Tibial nerve (tissue), 3 donors: ENCODE measurements at regions not wholly inside any gene's neighbourhood (a gene's known extent, or its start where the extent isn't known, plus 50 kb on each side); places are given as distances from the start of the nearest gene placed in this dataset.

Source experiments
- CTCF ChIP-seq, 5 experiments: fragments of 200-600 bp in 3 of 5; fragments of 450-650 bp in 2 of 5; sonication (generic) in 3 of 5; IDR thresholded peaks; one replicate each; pipeline ENCODE4 v1.5.1; 2016 to 2019; ENCODE audit warnings: antibody characterized with exemption in 5 of 5, mild to moderate bottlenecking in 3 of 5, moderate library complexity in 2 of 5
- POLR2A ChIP-seq, 2 donors: fragments of 450-650 bp; IDR thresholded peaks; one replicate each; pipeline ENCODE4 v1.6.1; 2017; ENCODE audit warnings: antibody characterized with exemption in 2 of 2, mild to moderate bottlenecking in 2 of 2, moderate library complexity in 2 of 2

GRCh38 chr2:38492042-38492615, 110.6 kb downstream of the HNRNPLL start:
- TF ChIP-seq CTCF (IDR thresholded peaks at IDR 0.05) (no peak), POLR2A (IDR thresholded peaks at IDR 0.05) (no peak)
